ENCODE measurements at regions not wholly inside any gene's neighbourhood (a gene's known extent, or its start where the extent isn't known, plus 50 kb on each side); places are given as distances from the start of the nearest gene placed in this dataset.

GRCh38 chr5:123819386-123819785, 307.4 kb downstream of the CSNK1G3 start:
- TF ChIP-seq CTCF (optimal IDR thresholded peaks at IDR 0.05 in 1 of 3, IDR thresholded peaks at IDR 0.05 in 1 of 3, conservative IDR thresholded peaks at IDR 0.05 in 1 of 3; ENCODE audit: extremely low read depth in 1 of 3, insufficient read depth in 2 of 3, low read length in 3 of 3) (no peak), EZH2 (IDR thresholded peaks at IDR 0.05; ENCODE audit: low read length) (no peak)
- Histone ChIP-seq H3K9me1 (ENCODE audit: control insufficient read depth, extremely low read depth, insufficient read depth, low read length) (no peaks in the 10 kb centered on the region), H3K79me2 (ENCODE audit: control insufficient read depth, insufficient read depth, low read length) (no peaks in the 10 kb centered on the region), H3K9me3 (ENCODE audit: control insufficient read depth, low read depth, low read length) (no peaks in the 10 kb centered on the region), H3K4me1 (ENCODE audit: control insufficient read depth, extremely low read depth, insufficient read depth, low read length) (no peaks in the 10 kb centered on the region), H3K27ac (ENCODE audit: control insufficient read depth, insufficient read depth, low read length) (no peak overlapping the region), H3K9ac (ENCODE audit: control insufficient read depth, extremely low read depth, insufficient read depth, low read length) (no peak overlapping the region), H2AFZ (ENCODE audit: control insufficient read depth, low read length) (no peak overlapping the region), H3K36me3 (ENCODE audit: control insufficient read depth in 2 of 2, extremely low read depth in 1 of 2, insufficient read depth in 2 of 2, low read length in 2 of 2) (no peaks in the 10 kb centered on the region), H3K4me3 (ENCODE audit: control insufficient read depth in 2 of 3, extremely low read depth in 1 of 3, insufficient read depth in 2 of 3, low read depth in 1 of 3, low read length in 3 of 3) (no peak overlapping the region), H4K20me1 (ENCODE audit: control insufficient read depth, extremely low read depth, insufficient read depth, low read length) (no peaks in the 10 kb centered on the region), H3K27me3 (ENCODE audit: control insufficient read depth, extremely low read depth, insufficient read depth, low read length) (no peaks in the 10 kb centered on the region), H3K4me2 (ENCODE audit: control insufficient read depth, extremely low read depth, insufficient read depth, low read depth, low read length) (no peak overlapping the region)
- dilution Hi-C loops (cut with MboI; ENCODE audit: extremely low pct_ligation_motif_present, low sequenced_read_pairs): no loop called here
- no peak for DNase-seq (ENCODE audit: low read depth, low spot score)
- no peak for FAIRE-seq

GRCh38 chr5:123817267-123817666, 305.3 kb downstream of the CSNK1G3 start:
- H3K9me3 ChIP-seq (ENCODE audit: control insufficient read depth, low read depth, low read length): no peaks in the 10 kb centered on the region
- no peak overlapping the region for H3K27ac ChIP-seq (ENCODE audit: control insufficient read depth, insufficient read depth, low read length)
- no peaks in the 10 kb centered on the region for H3K79me2 ChIP-seq (ENCODE audit: control insufficient read depth, insufficient read depth, low read length)
- no peak overlapping the region for H2AFZ ChIP-seq (ENCODE audit: control insufficient read depth, low read length)
- no peaks in the 10 kb centered on the region for H3K4me1 ChIP-seq (ENCODE audit: control insufficient read depth, extremely low read depth, insufficient read depth, low read length)
- no peak overlapping the region for H3K4me2 ChIP-seq (ENCODE audit: control insufficient read depth, extremely low read depth, insufficient read depth, low read depth, low read length)
- no peak overlapping the region for H3K4me3 ChIP-seq (ENCODE audit: control insufficient read depth in 2 of 3, extremely low read depth in 1 of 3, insufficient read depth in 2 of 3, low read depth in 1 of 3, low read length in 3 of 3)
- H3K9me1 ChIP-seq (ENCODE audit: control insufficient read depth, extremely low read depth, insufficient read depth, low read length): no peaks in the 10 kb centered on the region
- no peaks in the 10 kb centered on the region for H3K36me3 ChIP-seq (ENCODE audit: control insufficient read depth in 2 of 2, extremely low read depth in 1 of 2, insufficient read depth in 2 of 2, low read length in 2 of 2)
- dilution Hi-C loops (cut with MboI; ENCODE audit: extremely low pct_ligation_motif_present, low sequenced_read_pairs): no loop called here
- TF ChIP-seq CTCF (optimal IDR thresholded peaks at IDR 0.05 in 1 of 3, IDR thresholded peaks at IDR 0.05 in 1 of 3, conservative IDR thresholded peaks at IDR 0.05 in 1 of 3; ENCODE audit: extremely low read depth in 1 of 3, insufficient read depth in 2 of 3, low read length in 3 of 3): no peak
- no peak for TF ChIP-seq EZH2 (IDR thresholded peaks at IDR 0.05; ENCODE audit: low read length)
- no peak for FAIRE-seq
- H3K9ac ChIP-seq (ENCODE audit: control insufficient read depth, extremely low read depth, insufficient read depth, low read length): no peak overlapping the region
- H4K20me1 ChIP-seq (ENCODE audit: control insufficient read depth, extremely low read depth, insufficient read depth, low read length): no peaks in the 10 kb centered on the region
- DNase-seq (ENCODE audit: low read depth, low spot score): no peak
- H3K27me3 ChIP-seq (ENCODE audit: control insufficient read depth, extremely low read depth, insufficient read depth, low read length): no peaks in the 10 kb centered on the region

All from keratinocyte (primary cell).